GM10266 (cell line): ENCODE measurements at regions not wholly inside any gene's neighbourhood (a gene's known extent, or its start where the extent isn't known, plus 50 kb on each side); places are given as distances from the start of the nearest gene placed in this dataset.

Experiments
- DNase-seq: peaks from one replicate; pipeline ENCODE4 v3.0.0; 2012; ENCODE audit errors: extremely low spot score
- TF ChIP-seq, protein P1 (sequence below): IDR thresholded peaks from 2 replicates; pipeline ENCODE4 v1.5.1; 2012; ENCODE audit warnings: mild to moderate bottlenecking, low read depth; ENCODE audit not compliant: control insufficient read depth, insufficient read depth; ENCODE audit errors: missing control alignments

DNA sequence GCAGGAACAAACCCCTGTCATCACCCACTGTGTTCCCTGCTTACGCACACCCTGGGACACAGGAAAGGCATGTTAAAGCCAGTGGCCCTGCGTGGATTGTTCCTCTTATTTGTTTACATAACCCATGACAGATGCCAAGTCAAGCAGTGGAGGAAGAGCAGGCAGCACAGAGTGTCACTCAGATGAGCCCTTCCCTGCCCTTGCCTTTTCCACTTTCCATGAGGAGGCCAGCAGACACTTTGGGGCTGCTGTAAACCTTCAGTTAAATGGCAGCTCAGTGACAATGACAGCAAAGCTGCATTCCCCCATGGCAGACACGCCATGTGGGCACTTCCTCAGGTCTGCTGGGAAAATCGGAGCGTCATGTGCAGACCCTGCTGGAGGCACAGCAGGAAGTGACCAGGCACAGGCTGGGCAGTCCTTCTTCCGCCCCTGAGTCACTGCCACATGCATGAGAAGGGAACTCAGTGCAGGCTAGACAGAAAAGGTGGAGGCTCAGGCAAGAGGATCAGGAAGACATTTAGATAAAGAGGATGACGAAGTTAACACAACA lies 216.8 kb upstream of the PIK3R1 start:
- DNase-seq: no peak

DNA sequence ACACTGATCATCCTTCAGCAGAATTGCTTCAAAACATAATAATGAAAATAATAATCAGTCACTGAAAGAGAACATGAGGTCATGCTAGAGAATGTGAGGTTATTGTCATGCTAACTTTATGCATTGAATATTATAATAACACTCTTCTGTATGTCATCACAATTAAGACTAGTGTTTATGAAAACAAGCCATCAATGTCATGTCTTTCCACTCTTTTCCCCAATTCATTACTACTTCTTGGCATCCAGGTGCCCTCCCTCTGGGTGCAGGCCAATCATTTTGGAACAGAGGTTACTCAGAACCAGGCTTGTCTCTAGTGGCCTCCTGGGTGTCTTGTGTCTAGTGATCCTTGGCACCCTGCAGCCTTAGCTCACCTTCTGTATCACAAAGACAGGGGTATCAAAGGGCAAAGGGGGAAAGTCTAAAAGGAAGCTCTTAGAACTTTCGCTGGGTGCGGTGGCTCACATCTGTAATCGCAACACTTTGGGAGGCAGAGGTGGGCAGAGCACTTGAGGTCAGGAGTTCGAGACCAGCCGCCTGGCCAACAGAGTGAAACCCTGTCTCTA lies 217.6 kb upstream of the PIK3R1 start:
- DNase-seq: no peak

More for the DNA sequence above, 216.8 kb upstream of the PIK3R1 start:
- TF ChIP-seq, protein P1, sequence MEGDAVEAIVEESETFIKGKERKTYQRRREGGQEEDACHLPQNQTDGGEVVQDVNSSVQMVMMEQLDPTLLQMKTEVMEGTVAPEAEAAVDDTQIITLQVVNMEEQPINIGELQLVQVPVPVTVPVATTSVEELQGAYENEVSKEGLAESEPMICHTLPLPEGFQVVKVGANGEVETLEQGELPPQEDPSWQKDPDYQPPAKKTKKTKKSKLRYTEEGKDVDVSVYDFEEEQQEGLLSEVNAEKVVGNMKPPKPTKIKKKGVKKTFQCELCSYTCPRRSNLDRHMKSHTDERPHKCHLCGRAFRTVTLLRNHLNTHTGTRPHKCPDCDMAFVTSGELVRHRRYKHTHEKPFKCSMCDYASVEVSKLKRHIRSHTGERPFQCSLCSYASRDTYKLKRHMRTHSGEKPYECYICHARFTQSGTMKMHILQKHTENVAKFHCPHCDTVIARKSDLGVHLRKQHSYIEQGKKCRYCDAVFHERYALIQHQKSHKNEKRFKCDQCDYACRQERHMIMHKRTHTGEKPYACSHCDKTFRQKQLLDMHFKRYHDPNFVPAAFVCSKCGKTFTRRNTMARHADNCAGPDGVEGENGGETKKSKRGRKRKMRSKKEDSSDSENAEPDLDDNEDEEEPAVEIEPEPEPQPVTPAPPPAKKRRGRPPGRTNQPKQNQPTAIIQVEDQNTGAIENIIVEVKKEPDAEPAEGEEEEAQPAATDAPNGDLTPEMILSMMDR: no peak

DNA sequence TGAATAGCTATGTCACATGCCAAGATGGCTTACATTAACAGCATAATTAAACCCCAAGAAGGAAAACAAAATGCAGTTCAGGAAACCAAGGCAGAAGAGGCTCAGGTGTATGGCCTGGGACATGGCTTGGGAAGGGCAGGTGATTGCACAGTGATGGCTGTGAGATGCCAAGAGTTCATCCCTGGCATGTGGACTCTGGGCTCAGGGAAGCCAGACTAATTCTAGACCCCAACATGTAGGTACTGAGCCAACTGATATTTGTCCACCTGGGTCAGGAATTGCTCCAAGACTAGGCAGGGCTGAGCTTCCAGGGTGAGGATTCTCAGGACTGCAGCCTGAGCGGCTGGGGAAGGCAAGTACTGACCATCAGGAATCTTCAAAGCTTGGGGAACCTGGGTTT lies 218.4 kb upstream of the PIK3R1 start:
- no peak for DNase-seq
- TF ChIP-seq, protein P1: no peak

More for the DNA sequence above, 217.6 kb upstream of the PIK3R1 start:
- TF ChIP-seq, protein P1: no peak

DNA sequence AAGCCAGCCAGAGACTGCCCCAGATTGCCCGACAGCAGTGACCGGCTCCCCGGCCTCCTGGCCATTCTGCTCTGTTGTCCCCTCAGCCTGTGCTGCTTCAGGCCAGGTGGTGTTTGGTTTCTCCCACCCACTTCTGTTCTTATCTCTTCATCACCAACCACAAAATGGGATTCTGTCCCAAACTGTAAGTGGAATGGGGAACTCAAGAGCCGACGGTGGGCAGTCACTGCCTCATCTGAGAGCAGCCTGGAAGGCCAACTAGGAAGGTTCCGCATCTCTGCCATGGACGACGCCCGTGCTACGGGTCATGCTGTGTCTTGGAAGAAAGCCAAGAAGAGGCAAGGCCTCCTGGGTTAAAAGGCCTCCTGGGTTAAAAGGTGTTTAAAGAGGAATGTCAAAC lies 219.0 kb upstream of the PIK3R1 start:
- no peak for DNase-seq
- TF ChIP-seq, protein P1: no peak

DNA sequence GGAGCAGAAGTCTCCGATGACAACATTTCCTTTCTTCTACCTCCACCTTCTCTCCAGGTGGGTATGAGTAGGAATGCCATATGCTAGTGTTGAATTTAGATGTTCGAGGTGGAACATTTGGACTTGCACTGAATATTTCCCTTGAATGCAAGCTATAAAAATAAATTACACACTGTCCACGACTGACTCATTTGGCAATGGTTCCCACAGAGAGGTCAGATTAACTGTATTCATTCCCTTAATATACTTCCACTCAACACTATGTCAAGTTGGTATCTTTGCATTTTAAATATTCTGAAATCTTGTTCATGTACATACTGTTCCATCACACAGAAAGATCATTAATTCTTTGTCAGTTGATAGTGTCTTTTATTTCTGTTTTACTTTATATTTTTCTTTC lies 222.6 kb upstream of the PIK3R1 start:
- no peak for DNase-seq
- TF ChIP-seq, protein P1: no peak

DNA sequence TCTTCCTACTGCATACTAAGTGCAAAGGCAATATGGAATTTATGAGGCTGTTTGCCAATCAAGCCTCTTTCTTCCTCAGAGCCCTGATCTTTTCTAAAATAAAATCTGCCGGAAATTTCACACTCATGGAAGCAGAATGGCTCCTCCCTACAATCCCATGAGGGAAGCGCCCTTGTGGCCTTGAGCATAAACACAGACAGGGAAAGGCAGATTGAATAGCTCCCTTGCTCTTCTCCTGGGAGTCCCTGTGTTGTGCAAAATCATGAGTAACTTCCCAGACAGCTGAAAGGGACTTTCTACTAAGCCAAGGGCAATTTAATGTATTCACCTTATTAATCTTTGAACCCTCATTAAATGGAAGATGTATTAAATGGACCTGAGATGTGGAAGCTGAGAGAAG lies 226.1 kb upstream of the PIK3R1 start:
- no peak for DNase-seq
- TF ChIP-seq, protein P1: no peak

DNA sequence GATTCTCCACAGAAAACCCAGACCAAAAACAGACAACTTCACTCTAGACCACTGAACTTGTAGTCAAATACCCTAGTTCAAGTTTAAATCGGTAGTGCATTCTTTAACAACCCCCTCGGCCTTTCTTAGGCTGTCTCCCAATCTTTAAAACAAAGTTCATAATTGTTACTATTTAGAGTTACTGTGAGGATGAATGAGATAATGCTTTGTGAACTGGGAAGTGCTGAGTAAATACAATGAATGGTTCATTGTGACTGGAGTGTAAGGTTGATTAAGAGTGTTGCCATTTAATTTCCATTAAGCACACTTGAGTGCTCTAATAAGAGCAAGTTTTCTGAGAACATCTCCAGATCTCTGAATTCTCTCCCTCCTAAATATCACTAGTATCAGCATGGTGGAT lies 228.8 kb upstream of the PIK3R1 start:
- TF ChIP-seq, protein P1: no peak
- no peak for DNase-seq
